Stimulated activated naive CD8-positive, alpha-beta T cell treated with anti-CD3 and anti-CD28 coated beads, Interleukin-15, Interleukin-2, amounts not matched to agents 100 ng/mL and 50 ng/mL, for 24 hours (primary cell): ENCODE measurements at regions not wholly inside any gene's neighbourhood (a gene's known extent, or its start where the extent isn't known, plus 50 kb on each side); places are given as distances from the start of the nearest gene placed in this dataset.

Experiments used
- H3K27ac Mint-ChIP-seq: one replicate; pipeline ENCODE4 v1.8.0; 2021; ENCODE audit warnings: mild to moderate bottlenecking, mixed read lengths
- H3K27me3 Mint-ChIP-seq: one replicate; pipeline ENCODE4 v1.8.0; 2021; ENCODE audit warnings: mixed read lengths
- H3K36me3 Mint-ChIP-seq: one replicate; pipeline ENCODE4 v1.8.0; 2021; ENCODE audit warnings: low read depth, mixed read lengths
- H3K4me1 Mint-ChIP-seq: one replicate; pipeline ENCODE4 v1.8.0; 2021; ENCODE audit warnings: low read depth, mixed read lengths
- H3K4me3 Mint-ChIP-seq: one replicate; pipeline ENCODE4 v1.8.0; 2021; ENCODE audit warnings: mild to moderate bottlenecking, mixed read lengths
- H3K9me3 Mint-ChIP-seq: one replicate; pipeline ENCODE4 v1.8.0; 2021; ENCODE audit warnings: mixed read lengths

GRCh38 chr2:2832657-2833056, 501.6 kb upstream of the MYT1L start:
- Mint-ChIP-seq H3K4me3 (no peak overlapping the region), H3K27me3 (no peaks in the 10 kb centered on the region), H3K36me3 (no peaks in the 10 kb centered on the region), H3K27ac (no peak overlapping the region), H3K4me1 (no peaks in the 10 kb centered on the region), H3K9me3 (peaks cover 7% of the 10 kb centered on the region)

DNA sequence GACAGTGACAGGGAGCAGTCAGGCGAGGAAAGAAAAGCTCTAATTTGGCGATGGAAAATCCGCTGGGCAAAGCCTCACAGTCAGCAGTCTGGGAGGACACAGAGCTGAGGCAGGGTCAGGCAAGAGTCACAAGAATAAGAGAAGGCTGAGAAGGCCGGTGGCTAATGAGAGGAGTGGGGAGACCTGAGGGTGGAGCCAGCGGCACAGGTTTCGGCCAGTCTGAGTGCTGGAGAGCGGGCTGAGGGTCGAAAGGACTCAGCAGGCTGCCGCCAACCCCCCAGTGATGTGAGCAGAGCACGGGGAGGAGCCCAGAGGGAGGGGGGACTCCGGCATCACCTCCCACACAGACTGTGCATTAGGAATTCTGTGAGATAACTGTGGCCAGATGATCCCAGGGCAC, 500.6 kb upstream of the MYT1L start:
- no peaks in the 10 kb centered on the region for H3K36me3 Mint-ChIP-seq
- H3K4me3 Mint-ChIP-seq, result no peak overlapping the region
- H3K27ac Mint-ChIP-seq, result no peak overlapping the region
- H3K4me1 Mint-ChIP-seq, result no peaks in the 10 kb centered on the region
- H3K27me3 Mint-ChIP-seq, result no peaks in the 10 kb centered on the region
- H3K9me3 Mint-ChIP-seq, result peaks cover 7% of the 10 kb centered on the region

DNA sequence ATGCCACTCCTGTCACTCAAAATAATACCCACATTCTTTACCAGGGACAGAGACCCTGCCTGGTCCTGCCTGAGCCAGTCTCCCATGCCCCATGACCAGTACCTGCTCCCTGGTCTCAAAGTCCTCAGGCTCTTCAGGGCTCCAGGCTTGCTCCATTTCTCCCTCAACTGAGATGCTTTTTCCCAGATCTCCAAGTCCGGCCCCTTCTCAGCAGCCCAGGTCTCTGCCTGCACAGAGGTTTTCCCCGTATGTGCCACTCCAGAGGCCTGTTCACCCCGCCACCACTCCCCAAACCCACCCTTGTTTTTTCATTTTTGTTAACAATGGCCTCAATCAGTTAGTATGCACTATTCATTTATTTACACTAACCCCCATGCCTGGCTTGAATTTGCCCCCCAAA, 499.5 kb upstream of the MYT1L start:
- H3K4me1 Mint-ChIP-seq, result no peaks in the 10 kb centered on the region
- peaks cover 7% of the 10 kb centered on the region for H3K9me3 Mint-ChIP-seq
- H3K36me3 Mint-ChIP-seq, result no peaks in the 10 kb centered on the region
- no peak overlapping the region for H3K27ac Mint-ChIP-seq
- no peak overlapping the region for H3K4me3 Mint-ChIP-seq
- no peaks in the 10 kb centered on the region for H3K27me3 Mint-ChIP-seq

DNA sequence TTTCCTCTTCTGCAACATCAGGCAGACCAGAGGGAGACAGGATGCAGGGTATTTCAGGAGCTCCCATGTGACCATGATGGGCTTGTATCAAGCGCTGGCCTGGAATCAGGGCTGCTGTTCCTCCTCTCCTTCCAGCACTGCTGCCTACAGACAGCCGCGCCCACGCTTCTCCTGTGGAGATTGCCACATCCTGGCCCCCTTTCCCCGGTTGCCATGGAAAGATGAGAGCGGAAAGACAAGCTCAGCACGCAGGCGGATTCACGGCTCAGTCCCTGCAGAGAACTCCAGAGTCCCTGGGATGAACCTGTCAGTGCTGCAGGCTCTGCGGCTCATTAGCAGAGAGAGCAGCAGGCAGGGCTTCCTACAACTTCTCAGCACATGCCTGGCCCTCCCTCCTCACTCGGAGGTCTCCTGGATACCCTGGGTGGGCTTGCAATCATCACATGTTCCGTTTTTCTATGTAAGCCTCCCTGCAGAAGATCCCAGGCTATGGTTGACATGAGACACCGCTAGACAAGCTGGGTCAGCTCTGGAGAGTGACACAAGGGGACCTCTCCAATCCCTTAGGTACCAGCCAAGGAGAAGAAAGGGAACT, 497.8 kb upstream of the MYT1L start:
- Mint-ChIP-seq H3K36me3 (no peaks in the 10 kb centered on the region), H3K4me1 (no peaks in the 10 kb centered on the region), H3K9me3 (peaks cover 10% of the 10 kb centered on the region), H3K27me3 (no peaks in the 10 kb centered on the region), H3K4me3 (no peak overlapping the region), H3K27ac (no peak overlapping the region)

DNA sequence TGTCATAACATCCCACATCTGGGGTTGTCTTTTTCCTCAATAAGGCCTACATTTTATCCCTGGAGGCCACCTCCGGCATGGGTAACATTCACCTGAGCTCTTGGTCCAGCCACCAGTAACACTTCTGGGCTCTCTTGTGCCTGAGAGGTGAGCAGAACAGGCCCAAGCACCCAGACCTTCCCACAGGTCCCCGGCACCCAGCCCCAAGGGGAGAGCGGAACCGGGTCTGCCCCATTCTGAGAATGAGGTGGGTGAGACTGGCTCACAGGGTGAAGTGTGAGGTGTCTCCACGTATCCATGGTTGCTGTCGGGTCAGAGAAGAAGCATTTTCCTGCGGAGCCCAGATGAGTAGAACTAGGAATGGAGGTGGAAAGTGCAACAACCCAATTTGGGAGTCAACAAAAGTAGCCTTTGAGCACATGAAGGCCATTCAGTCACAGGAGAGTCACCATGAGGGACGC, 496.7 kb upstream of the MYT1L start:
- Mint-ChIP-seq H3K9me3 (peaks cover 11% of the 10 kb centered on the region), H3K27me3 (no peaks in the 10 kb centered on the region)

DNA sequence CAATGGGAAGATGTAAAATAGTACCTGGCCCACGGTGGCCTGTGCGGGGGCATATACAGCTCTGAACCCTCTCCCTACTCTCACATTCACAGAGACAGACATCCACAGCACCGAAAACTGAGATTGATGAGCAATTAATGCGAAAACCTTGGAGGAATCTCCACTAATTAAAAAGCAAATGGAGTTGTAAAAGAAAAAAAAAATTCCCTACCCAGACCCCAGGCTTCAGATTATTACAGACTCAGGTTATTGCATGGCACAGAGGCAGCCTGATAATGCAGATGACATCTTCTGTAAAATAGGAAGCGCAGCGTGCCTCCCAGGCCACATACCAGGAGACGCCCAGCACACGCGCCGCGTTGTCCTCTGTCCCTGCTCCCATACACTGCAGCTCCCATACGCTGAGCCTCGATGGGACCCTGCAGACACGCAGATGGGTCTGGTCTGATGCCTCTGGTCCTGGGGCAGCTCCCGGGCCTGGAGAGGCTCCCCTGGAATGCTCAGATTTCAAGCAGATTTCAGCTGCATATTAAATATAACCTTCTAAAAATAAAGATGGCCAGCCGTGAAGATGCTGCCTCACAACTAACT, 496.1 kb upstream of the MYT1L start:
- no peaks in the 10 kb centered on the region for H3K27me3 Mint-ChIP-seq
- no peak overlapping the region for H3K27ac Mint-ChIP-seq
- no peaks in the 10 kb centered on the region for H3K36me3 Mint-ChIP-seq
- H3K4me1 Mint-ChIP-seq, result no peaks in the 10 kb centered on the region
- no peak overlapping the region for H3K4me3 Mint-ChIP-seq
- peaks cover 11% of the 10 kb centered on the region for H3K9me3 Mint-ChIP-seq

More for the DNA sequence above, 496.7 kb upstream of the MYT1L start:
- Mint-ChIP-seq H3K4me1 (no peaks in the 10 kb centered on the region), H3K4me3 (no peak overlapping the region), H3K36me3 (no peaks in the 10 kb centered on the region), H3K27ac (no peak overlapping the region)

- H3K36me3 Mint-ChIP-seq, result no peaks in the 10 kb centered on the region
- no peaks in the 10 kb centered on the region for H3K4me1 Mint-ChIP-seq
- H3K27ac Mint-ChIP-seq, result no peak overlapping the region
- H3K4me3 Mint-ChIP-seq, result no peak overlapping the region
- peaks cover 11% of the 10 kb centered on the region for H3K9me3 Mint-ChIP-seq
- no peaks in the 10 kb centered on the region for H3K27me3 Mint-ChIP-seq
Measured at GRCh38 chr2:2826621-2827020, 495.5 kb upstream of the MYT1L start.

DNA sequence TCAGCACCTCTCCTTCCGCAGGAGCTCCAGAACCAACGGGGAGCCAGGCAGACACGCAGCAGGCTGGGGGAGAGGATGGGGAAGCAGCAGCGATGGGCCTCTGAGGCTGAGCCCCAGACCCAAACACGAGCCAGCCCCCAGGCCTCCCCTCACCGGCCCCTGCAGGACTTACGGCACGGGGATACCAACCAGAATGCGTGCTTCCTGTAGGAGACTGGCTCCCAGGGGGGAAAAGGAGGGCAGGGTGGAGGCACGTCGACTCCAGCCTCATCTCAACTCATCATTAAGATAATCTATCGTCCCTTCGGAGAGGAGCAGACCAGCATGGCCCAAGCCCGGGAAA, 495.1 kb upstream of the MYT1L start:
- H3K27me3 Mint-ChIP-seq, result peaks cover 3% of the 10 kb centered on the region
- H3K36me3 Mint-ChIP-seq, result no peaks in the 10 kb centered on the region
- no peaks in the 10 kb centered on the region for H3K4me1 Mint-ChIP-seq
- no peak overlapping the region for H3K4me3 Mint-ChIP-seq
- no peak overlapping the region for H3K27ac Mint-ChIP-seq
- peaks cover 12% of the 10 kb centered on the region for H3K9me3 Mint-ChIP-seq

GRCh38 chr2:2825516-2826208, 494.6 kb upstream of the MYT1L start:
- no peaks in the 10 kb centered on the region for H3K36me3 Mint-ChIP-seq
- H3K9me3 Mint-ChIP-seq, result peaks cover 10% of the 10 kb centered on the region
- no peaks in the 10 kb centered on the region for H3K4me1 Mint-ChIP-seq
- H3K27me3 Mint-ChIP-seq, result peaks cover 4% of the 10 kb centered on the region
- H3K27ac Mint-ChIP-seq, result no peak overlapping the region
- H3K4me3 Mint-ChIP-seq, result no peak overlapping the region

DNA sequence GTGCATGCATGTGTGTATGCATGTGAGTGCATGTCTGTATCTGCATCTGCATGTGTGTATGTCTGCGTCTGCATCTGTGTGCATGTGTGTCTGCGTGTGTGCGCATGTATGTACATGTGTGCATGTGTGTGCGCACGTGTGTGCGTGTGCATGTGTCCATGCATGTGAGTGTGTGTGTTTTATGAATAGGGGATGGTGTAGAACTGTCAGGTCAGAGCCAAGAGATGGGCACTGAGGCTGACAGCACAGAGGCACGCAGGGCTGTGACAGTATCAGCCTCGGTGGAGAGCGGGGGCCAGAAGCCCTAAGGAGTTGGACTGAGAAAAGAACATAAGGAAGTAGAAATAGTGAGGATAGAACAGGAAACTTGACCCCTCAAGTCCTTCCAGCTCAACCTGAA, 494.0 kb upstream of the MYT1L start:
- H3K4me1 Mint-ChIP-seq, result no peaks in the 10 kb centered on the region
- peaks cover 10% of the 10 kb centered on the region for H3K9me3 Mint-ChIP-seq
- H3K27me3 Mint-ChIP-seq, result peaks cover 4% of the 10 kb centered on the region
- no peak overlapping the region for H3K27ac Mint-ChIP-seq
- H3K4me3 Mint-ChIP-seq, result no peak overlapping the region
- H3K36me3 Mint-ChIP-seq, result no peaks in the 10 kb centered on the region

DNA sequence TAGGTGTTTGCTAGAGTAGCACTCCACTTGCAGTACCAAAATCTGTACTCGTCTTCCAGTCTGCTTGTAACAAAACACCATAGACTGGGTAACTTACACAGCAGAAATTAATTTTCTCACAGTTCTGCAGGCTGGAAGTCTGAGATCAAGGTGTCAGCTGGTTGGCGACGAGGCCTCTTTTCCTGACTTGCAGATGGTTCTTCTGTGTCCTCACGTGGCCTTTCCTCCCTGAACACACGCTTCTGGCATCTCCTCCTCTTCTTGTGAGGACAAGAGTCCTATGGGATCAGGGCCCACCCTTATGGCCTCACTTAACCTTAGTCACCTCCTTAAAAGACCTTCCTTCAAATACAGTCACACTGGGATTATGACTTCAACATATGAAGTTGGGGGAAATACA, 493.5 kb upstream of the MYT1L start:
- Mint-ChIP-seq H3K4me1 (no peaks in the 10 kb centered on the region), H3K27ac (no peak overlapping the region), H3K27me3 (peaks cover 4% of the 10 kb centered on the region), H3K9me3 (peaks cover 10% of the 10 kb centered on the region), H3K36me3 (no peaks in the 10 kb centered on the region), H3K4me3 (no peak overlapping the region)

DNA sequence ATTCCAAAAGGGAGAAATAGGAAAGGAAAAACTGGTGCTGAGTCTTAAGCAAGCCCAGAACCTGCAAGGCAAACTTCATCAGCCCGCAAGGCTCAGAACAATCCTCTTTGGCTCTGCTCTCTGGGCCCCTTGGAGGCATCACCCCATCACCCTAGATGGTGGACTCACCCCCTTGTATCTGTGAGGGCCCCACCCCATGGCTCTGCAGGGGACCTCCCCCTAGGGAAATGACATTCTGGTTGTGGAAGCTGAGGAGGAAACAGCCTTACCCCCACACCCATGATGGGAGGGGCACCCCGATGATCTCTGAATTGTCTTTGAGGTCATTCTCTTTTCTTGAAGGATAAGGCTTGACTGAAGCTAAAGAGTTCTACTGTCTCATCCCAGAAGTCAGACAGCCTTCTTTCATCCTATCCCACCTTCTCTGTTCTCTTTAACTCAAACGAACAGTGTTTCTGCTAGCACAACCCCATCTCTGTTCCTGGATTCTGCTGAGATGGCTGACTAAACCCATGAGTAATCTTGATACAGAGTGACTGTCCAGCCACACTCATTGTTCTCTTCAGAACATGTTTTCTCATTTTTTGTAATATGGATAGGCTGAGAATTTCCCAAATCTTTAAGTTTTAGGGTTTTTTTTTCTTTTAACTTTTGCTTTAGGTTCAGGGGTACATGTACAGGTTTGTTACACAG, 492.1 kb upstream of the MYT1L start:
- Mint-ChIP-seq H3K27me3 (peaks cover 13% of the 10 kb centered on the region), H3K36me3 (no peaks in the 10 kb centered on the region), H3K27ac (no peak overlapping the region), H3K4me1 (no peaks in the 10 kb centered on the region), H3K4me3 (no peak overlapping the region), H3K9me3 (peaks cover 10% of the 10 kb centered on the region)

DNA sequence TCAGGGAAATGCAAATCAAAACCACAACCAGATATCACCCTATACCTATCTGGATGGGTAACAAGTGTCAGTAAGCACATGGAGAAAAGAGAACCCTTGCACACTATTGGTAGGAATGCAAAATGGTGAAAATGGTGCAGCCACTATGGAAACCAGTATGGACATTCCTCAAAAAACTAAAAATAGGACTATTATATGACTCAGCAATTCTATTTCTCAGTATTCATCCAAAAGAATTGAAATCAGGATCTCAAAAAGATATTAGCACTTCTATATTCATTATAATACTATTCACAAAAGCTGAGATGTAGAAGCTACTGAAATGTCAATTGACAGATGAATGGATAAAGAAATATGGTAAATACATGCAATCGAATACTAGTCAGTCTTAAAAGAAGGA, 491.1 kb upstream of the MYT1L start:
- no peak overlapping the region for H3K4me3 Mint-ChIP-seq
- H3K36me3 Mint-ChIP-seq, result no peaks in the 10 kb centered on the region
- peaks cover 14% of the 10 kb centered on the region for H3K9me3 Mint-ChIP-seq
- no peak overlapping the region for H3K27ac Mint-ChIP-seq
- H3K27me3 Mint-ChIP-seq, result peaks cover 17% of the 10 kb centered on the region
- no peaks in the 10 kb centered on the region for H3K4me1 Mint-ChIP-seq

- H3K9me3 Mint-ChIP-seq, result peaks cover 10% of the 10 kb centered on the region
- no peak overlapping the region for H3K4me3 Mint-ChIP-seq
- no peaks in the 10 kb centered on the region for H3K36me3 Mint-ChIP-seq
- H3K4me1 Mint-ChIP-seq, result no peaks in the 10 kb centered on the region
- H3K27ac Mint-ChIP-seq, result no peak overlapping the region
- H3K27me3 Mint-ChIP-seq, result peaks cover under 1% of the 10 kb centered on the region
Measured at GRCh38 chr2:2812648-2813047, 481.6 kb upstream of the MYT1L start.

DNA sequence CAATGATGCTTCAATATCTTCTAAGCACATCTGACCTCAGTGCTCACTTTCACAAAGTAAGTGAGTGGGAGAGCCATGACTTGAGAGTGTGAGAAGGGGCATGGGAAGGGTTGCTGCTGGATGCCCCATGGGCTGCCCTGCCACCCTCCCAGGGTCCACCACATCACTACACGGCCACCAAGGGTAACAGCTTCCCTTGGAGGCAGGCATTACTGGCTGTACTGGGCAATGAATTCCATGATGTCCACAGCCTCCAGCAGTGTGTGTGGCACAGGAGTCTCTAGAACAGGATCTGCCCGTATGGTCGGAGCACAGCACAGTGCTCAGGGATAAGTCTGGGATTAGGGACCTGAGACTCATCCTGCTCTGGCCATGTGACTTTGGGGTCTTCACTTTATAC, 481.0 kb upstream of the MYT1L start:
- H3K27me3 Mint-ChIP-seq, result no peaks in the 10 kb centered on the region
- no peak overlapping the region for H3K4me3 Mint-ChIP-seq
- H3K36me3 Mint-ChIP-seq, result no peaks in the 10 kb centered on the region
- no peak overlapping the region for H3K27ac Mint-ChIP-seq
- H3K4me1 Mint-ChIP-seq, result no peaks in the 10 kb centered on the region
- H3K9me3 Mint-ChIP-seq, result peaks cover 8% of the 10 kb centered on the region
